HG02642 (cell line): ENCODE measurements at regions not wholly inside any gene's neighbourhood (a gene's known extent, or its start where the extent isn't known, plus 50 kb on each side); places are given as distances from the start of the nearest gene placed in this dataset.
"Not testable (repeated sequence)": the region's sequence is repeated elsewhere in the genome, so short reads cannot be mapped to it uniquely, and the experiment has no call there.

Source experiments
- ATAC-seq: cut with Tn5 transposase; IDR thresholded peaks from one replicate; pipeline ENCODE4 v1.9.1; 2021; ENCODE audit warnings: mild to moderate bottlenecking; ENCODE audit not compliant: unreplicated experiment, poor library complexity

- ATAC-seq: no peak
Observed at GRCh38 chr17:31687505-31688126, 171.4 kb downstream of the COPRS start.

GRCh38 chr17:31686495-31686894 is 172.5 kb downstream of the COPRS start:
- no peak for ATAC-seq

GRCh38 chr17:31684901-31685300 is 174.1 kb downstream of the COPRS start:
- no peak for ATAC-seq

GRCh38 chr17:31680126-31680525 is 178.9 kb downstream of the COPRS start:
- no peak for ATAC-seq

- no peak for ATAC-seq
Observed at GRCh38 chr17:31679667-31680066, 179.4 kb downstream of the COPRS start.

- ATAC-seq: no peak
Observed at GRCh38 chr17:31678431-31678830, 180.6 kb downstream of the COPRS start.

- ATAC-seq: no peak
Observed at GRCh38 chr17:31677681-31678080, 181.4 kb downstream of the COPRS start.

- ATAC-seq: no peak
Observed at GRCh38 chr17:31677036-31677435, 182.0 kb downstream of the COPRS start.

GRCh38 chr17:31675392-31675791 is 183.7 kb downstream of the COPRS start:
- ATAC-seq: not testable (repeated sequence)

- no peak for ATAC-seq
Observed at GRCh38 chr17:31674717-31675349, 184.2 kb downstream of the COPRS start.

GRCh38 chr17:31674305-31674704 is 184.7 kb downstream of the COPRS start:
- no peak for ATAC-seq

GRCh38 chr17:31673076-31673475 is 186.0 kb downstream of the COPRS start:
- no peak for ATAC-seq

GRCh38 chr17:31672161-31672819 is 186.8 kb downstream of the COPRS start:
- no peak for ATAC-seq

- ATAC-seq: no peak
Observed at GRCh38 chr17:31663576-31663975, 195.5 kb downstream of the COPRS start.

GRCh38 chr17:31660684-31661083 is 198.4 kb downstream of the COPRS start:
- ATAC-seq: no peak

- no peak for ATAC-seq
Observed at GRCh38 chr17:31657876-31658275, 201.2 kb downstream of the COPRS start.

- no peak for ATAC-seq
Observed at GRCh38 chr17:31654936-31655335, 204.1 kb downstream of the COPRS start.

GRCh38 chr17:31653691-31654090 is 205.4 kb downstream of the COPRS start:
- ATAC-seq: no peak

GRCh38 chr17:31650756-31651520 is 208.1 kb downstream of the COPRS start:
- no peak for ATAC-seq

GRCh38 chr17:31649302-31649701 is 209.7 kb downstream of the COPRS start:
- ATAC-seq: no peak

- no peak for ATAC-seq
Observed at GRCh38 chr17:31647661-31648060, 211.4 kb downstream of the COPRS start.
